A673 (cell line): ENCODE measurements at regions not wholly inside any gene's neighbourhood (a gene's known extent, or its start where the extent isn't known, plus 50 kb on each side); places are given as distances from the start of the nearest gene placed in this dataset.

Source experiments
- BruUV-seq: library from RNA; stranded (reverse); fragments of 400-500 nt; replicated peaks from 2 replicates; lab custom pipeline; 2021; lab: Mats Ljungman, UMichigan
- CTCF ChIA-PET: fragments of 300-600 bp; sonication (Branson Sonifier 250); formaldehyde crosslinking; loops from one replicate; lab custom pipeline; 2022; ENCODE audit warnings: antibody characterized with exemption; lab: Charles Lee
- POLR2A ChIA-PET: fragments of 300-600 bp; sonication (Branson Sonifier 250); formaldehyde crosslinking; loops from one replicate; lab custom pipeline; 2022; ENCODE audit warnings: antibody characterized with exemption; ENCODE audit not compliant: low non-redundant PET; lab: Charles Lee
- DNase-seq: peaks from one replicate; pipeline ENCODE4 v3.0.0-alpha.2; 2015; ENCODE audit warnings: low spot score
- H3K27ac ChIP-seq: fragments of 200-600 bp; sonication (generic); 2 replicates; pipeline ENCODE4 v1.5.1; 2016; ENCODE audit warnings: mixed run types, low read depth, mild to moderate bottlenecking, mixed read lengths, antibody characterized with exemption, low read length; ENCODE audit not compliant: poor library complexity, severe bottlenecking
- H3K27me3 ChIP-seq: fragments of 200-600 bp; sonication (generic); replicated peaks from 2 replicates; pipeline ENCODE4 v1.6.1; 2017; ENCODE audit warnings: mixed run types, low read depth, mild to moderate bottlenecking, mixed read lengths, antibody characterized with exemption, low read length; ENCODE audit not compliant: insufficient read depth, poor library complexity
- H3K36me3 ChIP-seq: fragments of 200-600 bp; sonication (generic); 2 replicates; pipeline ENCODE4 v1.6.1; 2016; ENCODE audit warnings: mixed run types, mild to moderate bottlenecking, mixed read lengths, antibody characterized with exemption, low read length; ENCODE audit not compliant: insufficient read depth, poor library complexity, severe bottlenecking
- H3K4me1 ChIP-seq: fragments of 200-600 bp; sonication (generic); 2 replicates; pipeline ENCODE4 v1.6.1; 2017; ENCODE audit warnings: mixed run types, mild to moderate bottlenecking, mixed read lengths, antibody characterized with exemption, low read length; ENCODE audit not compliant: insufficient read depth, poor library complexity, severe bottlenecking
- H3K4me3 ChIP-seq: fragments of 200-600 bp; sonication (generic); 2 replicates; pipeline ENCODE4 v1.5.1; 2016; ENCODE audit warnings: low read depth, mixed run types, mild to moderate bottlenecking, mixed read lengths, low read length; ENCODE audit not compliant: poor library complexity, severe bottlenecking
- H3K9me3 ChIP-seq: fragments of 200-600 bp; sonication (generic); 2 replicates; pipeline ENCODE4 v1.6.1; 2016; ENCODE audit warnings: mixed run types, low read depth, mild to moderate bottlenecking, mixed read lengths, antibody characterized with exemption, low read length; ENCODE audit not compliant: poor library complexity, severe bottlenecking
- EZH2 ChIP-seq: fragments of 200-600 bp; sonication (generic); IDR thresholded peaks from 2 replicates; pipeline ENCODE4 v1.6.1; 2017; ENCODE audit warnings: borderline replicate concordance, low read depth, mild to moderate bottlenecking, mixed read lengths, antibody characterized with exemption, low read length; ENCODE audit not compliant: poor library complexity, severe bottlenecking
- intact Hi-C: fragments of 100-400 bp; cut with micrococcal nuclease; formaldehyde crosslinking; loops from one replicate; pipeline ENCODE4 v1.10.0; 2022; ENCODE audit not compliant: unreplicated experiment
- TF ChIP-seq, protein P1 (sequence below): fragments of 300-800, 200-600 bp; sonication (generic); conservative IDR thresholded peaks from 2 replicates; pipeline ENCODE4 v1.5.1; 2017; ENCODE audit warnings: low read depth, mild to moderate bottlenecking, antibody characterized with exemption, low read length, moderate library complexity, mixed read lengths

DNA sequence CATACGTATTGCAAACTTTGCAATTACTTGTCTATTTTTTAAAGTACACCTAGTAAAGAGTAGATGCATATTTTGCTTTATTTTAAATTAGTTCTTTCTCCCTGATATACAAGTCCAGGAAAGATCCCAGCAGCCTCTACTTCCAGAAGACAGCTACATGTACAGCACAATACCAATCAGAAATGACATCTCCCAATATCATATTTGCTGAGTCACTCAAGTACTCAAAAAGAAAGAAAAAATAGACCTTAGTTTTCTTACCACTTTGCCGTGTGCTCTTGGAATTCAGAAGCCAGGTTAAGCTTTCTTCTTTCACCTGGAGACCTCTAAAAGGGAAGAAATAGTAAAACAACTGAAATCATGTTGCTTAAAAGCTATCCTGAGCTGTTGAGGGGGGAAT, 412.6 kb upstream of the RUNX1 start:
- DNase-seq = no peak
- H3K4me3 ChIP-seq = no peak overlapping the region
- CTCF ChIA-PET = no interaction called here
- no peaks in the 10 kb centered on the region for H3K9me3 ChIP-seq
- POLR2A ChIA-PET = no interaction called here
- H3K36me3 ChIP-seq = no peaks in the 10 kb centered on the region
- no peaks in the 10 kb centered on the region for H3K4me1 ChIP-seq
- H3K27me3 ChIP-seq = no peaks in the 10 kb centered on the region
- intact Hi-C loops = no loop called here
- H3K27ac ChIP-seq = no peak overlapping the region
- TF ChIP-seq, protein P1, sequence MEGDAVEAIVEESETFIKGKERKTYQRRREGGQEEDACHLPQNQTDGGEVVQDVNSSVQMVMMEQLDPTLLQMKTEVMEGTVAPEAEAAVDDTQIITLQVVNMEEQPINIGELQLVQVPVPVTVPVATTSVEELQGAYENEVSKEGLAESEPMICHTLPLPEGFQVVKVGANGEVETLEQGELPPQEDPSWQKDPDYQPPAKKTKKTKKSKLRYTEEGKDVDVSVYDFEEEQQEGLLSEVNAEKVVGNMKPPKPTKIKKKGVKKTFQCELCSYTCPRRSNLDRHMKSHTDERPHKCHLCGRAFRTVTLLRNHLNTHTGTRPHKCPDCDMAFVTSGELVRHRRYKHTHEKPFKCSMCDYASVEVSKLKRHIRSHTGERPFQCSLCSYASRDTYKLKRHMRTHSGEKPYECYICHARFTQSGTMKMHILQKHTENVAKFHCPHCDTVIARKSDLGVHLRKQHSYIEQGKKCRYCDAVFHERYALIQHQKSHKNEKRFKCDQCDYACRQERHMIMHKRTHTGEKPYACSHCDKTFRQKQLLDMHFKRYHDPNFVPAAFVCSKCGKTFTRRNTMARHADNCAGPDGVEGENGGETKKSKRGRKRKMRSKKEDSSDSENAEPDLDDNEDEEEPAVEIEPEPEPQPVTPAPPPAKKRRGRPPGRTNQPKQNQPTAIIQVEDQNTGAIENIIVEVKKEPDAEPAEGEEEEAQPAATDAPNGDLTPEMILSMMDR = no peak
- TF ChIP-seq EZH2 = no peak
- no TSS peak for BruUV-seq

DNA sequence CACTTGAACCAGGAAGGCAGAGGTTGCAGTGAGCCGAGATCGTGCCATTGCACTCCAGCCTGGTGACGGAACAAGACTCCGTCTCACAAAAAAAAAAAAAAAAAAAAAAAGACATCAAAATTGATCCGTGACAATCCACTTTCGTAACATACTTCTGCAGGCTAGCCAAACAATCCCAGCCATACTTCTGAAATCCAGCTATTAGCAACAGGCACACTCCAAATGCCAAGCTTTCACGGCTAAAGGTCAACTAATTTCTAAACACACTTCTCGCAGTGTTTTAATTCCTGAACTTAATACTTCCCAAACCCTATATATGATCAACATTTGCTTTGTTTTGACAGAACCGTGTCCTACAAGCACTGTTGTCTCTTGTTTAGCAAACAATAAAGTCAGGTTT, 411.3 kb upstream of the RUNX1 start:
- Histone ChIP-seq H3K9me3 (no peaks in the 10 kb centered on the region), H3K27ac (no peak overlapping the region), H3K36me3 (no peaks in the 10 kb centered on the region), H3K4me3 (no peak overlapping the region), H3K4me1 (no peaks in the 10 kb centered on the region), H3K27me3 (no peaks in the 10 kb centered on the region)
- ChIA-PET POLR2A (no interaction called here), CTCF (no interaction called here)
- no TSS peak for BruUV-seq
- DNase-seq = no peak
- TF ChIP-seq, protein P1 = no peak
- no peak for TF ChIP-seq EZH2
- intact Hi-C loops = no loop called here

DNA sequence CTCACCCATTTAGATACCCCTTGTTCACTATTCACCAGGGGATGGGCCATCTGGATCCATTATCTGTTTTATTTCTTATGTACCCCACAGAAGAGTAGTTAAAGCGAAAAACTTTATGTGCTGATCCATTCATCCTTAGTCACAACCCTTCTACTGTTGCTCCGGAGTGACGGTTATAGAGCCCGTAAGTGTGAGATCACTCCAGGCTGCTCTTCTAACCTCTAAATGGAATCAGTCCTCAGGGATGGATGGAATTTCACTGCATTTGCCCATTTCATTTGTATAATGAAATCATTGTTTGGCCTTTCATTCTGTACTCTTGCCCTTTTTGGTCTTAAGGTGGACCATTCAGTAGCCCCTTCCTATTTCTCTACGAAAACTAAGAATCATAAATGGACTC, 409.3 kb upstream of the RUNX1 start:
- no TSS peak for BruUV-seq
- POLR2A ChIA-PET = no interaction called here
- TF ChIP-seq, protein P1 = no peak
- no peak for TF ChIP-seq EZH2
- no peak overlapping the region for H3K27ac ChIP-seq
- CTCF ChIA-PET = no interaction called here
- intact Hi-C loops = no loop called here
- DNase-seq = no peak
- H3K4me1 ChIP-seq = no peaks in the 10 kb centered on the region
- no peak overlapping the region for H3K4me3 ChIP-seq
- no peaks in the 10 kb centered on the region for H3K36me3 ChIP-seq
- no peaks in the 10 kb centered on the region for H3K27me3 ChIP-seq
- H3K9me3 ChIP-seq = no peaks in the 10 kb centered on the region
